A673 (cell line): ENCODE measurements at regions not wholly inside any gene's neighbourhood (a gene's known extent, or its start where the extent isn't known, plus 50 kb on each side); places are given as distances from the start of the nearest gene placed in this dataset.

Experiments used
- BruUV-seq: library from RNA; stranded (reverse); fragments of 400-500 nt; replicated peaks from 2 replicates; lab custom pipeline; 2021; lab: Mats Ljungman, UMichigan
- CTCF ChIA-PET: fragments of 300-600 bp; sonication (Branson Sonifier 250); formaldehyde crosslinking; loops from one replicate; lab custom pipeline; 2022; ENCODE audit warnings: antibody characterized with exemption; lab: Charles Lee
- POLR2A ChIA-PET: fragments of 300-600 bp; sonication (Branson Sonifier 250); formaldehyde crosslinking; loops from one replicate; lab custom pipeline; 2022; ENCODE audit warnings: antibody characterized with exemption; ENCODE audit not compliant: low non-redundant PET; lab: Charles Lee
- DNase-seq: peaks from one replicate; pipeline ENCODE4 v3.0.0-alpha.2; 2015; ENCODE audit warnings: low spot score
- H3K27ac ChIP-seq: fragments of 200-600 bp; sonication (generic); 2 replicates; pipeline ENCODE4 v1.5.1; 2016; ENCODE audit warnings: mixed run types, low read depth, mild to moderate bottlenecking, mixed read lengths, antibody characterized with exemption, low read length; ENCODE audit not compliant: poor library complexity, severe bottlenecking
- H3K27me3 ChIP-seq: fragments of 200-600 bp; sonication (generic); replicated peaks from 2 replicates; pipeline ENCODE4 v1.6.1; 2017; ENCODE audit warnings: mixed run types, low read depth, mild to moderate bottlenecking, mixed read lengths, antibody characterized with exemption, low read length; ENCODE audit not compliant: insufficient read depth, poor library complexity
- H3K36me3 ChIP-seq: fragments of 200-600 bp; sonication (generic); 2 replicates; pipeline ENCODE4 v1.6.1; 2016; ENCODE audit warnings: mixed run types, mild to moderate bottlenecking, mixed read lengths, antibody characterized with exemption, low read length; ENCODE audit not compliant: insufficient read depth, poor library complexity, severe bottlenecking
- H3K4me1 ChIP-seq: fragments of 200-600 bp; sonication (generic); 2 replicates; pipeline ENCODE4 v1.6.1; 2017; ENCODE audit warnings: mixed run types, mild to moderate bottlenecking, mixed read lengths, antibody characterized with exemption, low read length; ENCODE audit not compliant: insufficient read depth, poor library complexity, severe bottlenecking
- H3K4me3 ChIP-seq: fragments of 200-600 bp; sonication (generic); 2 replicates; pipeline ENCODE4 v1.5.1; 2016; ENCODE audit warnings: low read depth, mixed run types, mild to moderate bottlenecking, mixed read lengths, low read length; ENCODE audit not compliant: poor library complexity, severe bottlenecking
- H3K9me3 ChIP-seq: fragments of 200-600 bp; sonication (generic); 2 replicates; pipeline ENCODE4 v1.6.1; 2016; ENCODE audit warnings: mixed run types, low read depth, mild to moderate bottlenecking, mixed read lengths, antibody characterized with exemption, low read length; ENCODE audit not compliant: poor library complexity, severe bottlenecking
- EZH2 ChIP-seq: fragments of 200-600 bp; sonication (generic); IDR thresholded peaks from 2 replicates; pipeline ENCODE4 v1.6.1; 2017; ENCODE audit warnings: borderline replicate concordance, low read depth, mild to moderate bottlenecking, mixed read lengths, antibody characterized with exemption, low read length; ENCODE audit not compliant: poor library complexity, severe bottlenecking
- intact Hi-C: fragments of 100-400 bp; cut with micrococcal nuclease; formaldehyde crosslinking; loops from one replicate; pipeline ENCODE4 v1.10.0; 2022; ENCODE audit not compliant: unreplicated experiment
- TF ChIP-seq, protein P1 (sequence below): fragments of 300-800, 200-600 bp; sonication (generic); conservative IDR thresholded peaks from 2 replicates; pipeline ENCODE4 v1.5.1; 2017; ENCODE audit warnings: low read depth, mild to moderate bottlenecking, antibody characterized with exemption, low read length, moderate library complexity, mixed read lengths

DNA sequence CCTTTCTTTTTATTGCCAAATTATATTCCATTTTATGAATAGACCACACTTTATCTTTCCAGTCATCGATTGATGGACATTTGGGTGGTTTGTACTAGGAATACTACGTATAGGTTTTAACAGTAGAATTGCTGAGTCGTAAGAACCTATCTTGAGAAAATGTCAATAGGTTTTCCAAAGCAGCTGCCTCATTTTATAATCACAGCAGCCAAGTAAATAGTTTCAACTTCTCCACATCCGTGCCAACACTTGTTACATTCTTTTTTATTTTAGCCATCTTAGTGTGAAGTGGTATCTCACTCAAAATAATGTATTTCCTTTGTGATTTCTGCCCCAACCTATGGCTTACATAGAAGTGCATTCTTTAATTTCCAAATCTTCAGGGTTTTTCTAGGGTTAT, 479.2 kb downstream of the CDH26 start:
- intact Hi-C loops, result no loop called here
- no peak overlapping the region for H3K27ac ChIP-seq
- no peak for TF ChIP-seq EZH2
- TF ChIP-seq, protein P1, sequence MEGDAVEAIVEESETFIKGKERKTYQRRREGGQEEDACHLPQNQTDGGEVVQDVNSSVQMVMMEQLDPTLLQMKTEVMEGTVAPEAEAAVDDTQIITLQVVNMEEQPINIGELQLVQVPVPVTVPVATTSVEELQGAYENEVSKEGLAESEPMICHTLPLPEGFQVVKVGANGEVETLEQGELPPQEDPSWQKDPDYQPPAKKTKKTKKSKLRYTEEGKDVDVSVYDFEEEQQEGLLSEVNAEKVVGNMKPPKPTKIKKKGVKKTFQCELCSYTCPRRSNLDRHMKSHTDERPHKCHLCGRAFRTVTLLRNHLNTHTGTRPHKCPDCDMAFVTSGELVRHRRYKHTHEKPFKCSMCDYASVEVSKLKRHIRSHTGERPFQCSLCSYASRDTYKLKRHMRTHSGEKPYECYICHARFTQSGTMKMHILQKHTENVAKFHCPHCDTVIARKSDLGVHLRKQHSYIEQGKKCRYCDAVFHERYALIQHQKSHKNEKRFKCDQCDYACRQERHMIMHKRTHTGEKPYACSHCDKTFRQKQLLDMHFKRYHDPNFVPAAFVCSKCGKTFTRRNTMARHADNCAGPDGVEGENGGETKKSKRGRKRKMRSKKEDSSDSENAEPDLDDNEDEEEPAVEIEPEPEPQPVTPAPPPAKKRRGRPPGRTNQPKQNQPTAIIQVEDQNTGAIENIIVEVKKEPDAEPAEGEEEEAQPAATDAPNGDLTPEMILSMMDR, result no peak
- no peak overlapping the region for H3K4me3 ChIP-seq
- ChIA-PET POLR2A (no interaction called here), CTCF (no interaction called here)
- no peaks in the 10 kb centered on the region for H3K4me1 ChIP-seq
- no peak for DNase-seq
- no peaks in the 10 kb centered on the region for H3K9me3 ChIP-seq
- no peaks in the 10 kb centered on the region for H3K36me3 ChIP-seq
- BruUV-seq, result no TSS peak
- no peaks in the 10 kb centered on the region for H3K27me3 ChIP-seq

DNA sequence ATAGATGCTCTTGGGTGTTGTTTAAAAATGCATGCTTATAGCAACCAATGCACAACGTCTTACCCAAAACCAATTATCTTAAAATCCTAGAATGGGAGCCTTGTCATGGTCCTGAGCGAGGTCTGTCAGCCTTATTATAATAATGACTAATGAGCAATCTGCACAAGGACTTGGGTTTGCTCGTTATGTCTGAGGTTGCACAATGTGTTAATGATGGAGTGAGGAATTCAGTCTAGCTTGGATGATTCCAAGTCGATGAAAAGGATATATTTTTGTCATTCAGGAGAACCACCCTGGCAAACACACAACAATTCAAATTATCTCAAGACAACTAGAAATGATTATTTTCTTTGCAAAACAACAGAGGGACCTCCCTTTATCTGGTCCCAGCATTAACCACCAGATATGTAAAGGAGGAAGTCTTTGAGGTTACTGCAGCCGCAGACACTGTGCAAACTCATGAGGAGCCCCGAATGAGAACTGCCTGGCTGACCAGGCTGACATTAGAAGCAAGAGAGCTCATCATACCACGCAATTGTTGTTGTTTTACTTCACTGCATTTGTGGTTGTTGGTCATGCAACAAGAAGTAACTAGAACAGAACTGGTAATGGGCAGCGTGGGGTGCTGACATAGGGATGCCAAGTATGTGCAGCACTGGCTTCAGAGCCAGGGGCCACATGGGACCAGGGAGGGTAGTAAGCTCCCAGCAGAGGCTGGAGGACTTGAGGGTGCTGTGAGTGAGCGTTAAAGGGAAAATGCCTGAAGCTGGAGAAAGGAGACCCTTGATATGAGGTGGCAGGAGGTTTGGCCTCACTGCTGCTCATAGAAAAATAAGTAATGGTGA, 488.3 kb downstream of the CDH26 start:
- no peak for TF ChIP-seq EZH2
- TF ChIP-seq, protein P1, result no peak
- no TSS peak for BruUV-seq

GRCh38 chr20:60447703-60448102, 489.5 kb downstream of the CDH26 start:
- POLR2A ChIA-PET, result no interaction called here

More for the DNA sequence above, 488.3 kb downstream of the CDH26 start:
- DNase-seq, result no peak
- H3K27ac ChIP-seq, result no peak overlapping the region
- no peaks in the 10 kb centered on the region for H3K9me3 ChIP-seq
- intact Hi-C loops, result no loop called here
- ChIA-PET POLR2A (no interaction called here), CTCF (no interaction called here)
- H3K27me3 ChIP-seq, result no peaks in the 10 kb centered on the region
- H3K4me1 ChIP-seq, result no peaks in the 10 kb centered on the region
- no peak overlapping the region for H3K4me3 ChIP-seq
- H3K36me3 ChIP-seq, result no peaks in the 10 kb centered on the region

More at GRCh38 chr20:60447703-60448102, 489.5 kb downstream of the CDH26 start:
- Histone ChIP-seq H3K4me3 (no peak overlapping the region), H3K9me3 (no peaks in the 10 kb centered on the region), H3K4me1 (no peaks in the 10 kb centered on the region), H3K27ac (no peak overlapping the region), H3K27me3 (no peaks in the 10 kb centered on the region), H3K36me3 (no peaks in the 10 kb centered on the region)
- no TSS peak for BruUV-seq
- intact Hi-C loops, result no loop called here
- CTCF ChIA-PET, result no interaction called here
- DNase-seq, result no peak
- no peak for TF ChIP-seq EZH2
- TF ChIP-seq, protein P1, result no peak
